AG09309 (cell line): ENCODE measurements at regions not wholly inside any gene's neighbourhood (a gene's known extent, or its start where the extent isn't known, plus 50 kb on each side); places are given as distances from the start of the nearest gene placed in this dataset.

Experiments used
- DNase-seq: peaks from one replicate; pipeline ENCODE4 v3.0.0-alpha.2; 2010; ENCODE audit warnings: low read depth
- H3K4me3 ChIP-seq: 2 replicates; pipeline ENCODE4 v1.5.1; 2011; ENCODE audit warnings: mild to moderate bottlenecking, low read depth, low read length, moderate library complexity; ENCODE audit not compliant: control insufficient read depth
- CTCF ChIP-seq: IDR thresholded peaks from 2 replicates; pipeline ENCODE4 v1.5.1; 2011; ENCODE audit warnings: mild to moderate bottlenecking, low read depth, low read length, inconsistent platforms; ENCODE audit not compliant: insufficient read depth, control insufficient read depth; ENCODE audit errors: missing control alignments

- no peak for TF ChIP-seq CTCF
- DNase-seq: no peak
- H3K4me3 ChIP-seq: no peak overlapping the region
Measured at GRCh38 chr6:48747471-48747870, 636.5 kb upstream of the PTCHD4 start.

GRCh38 chr6:48747040-48747439, 636.0 kb upstream of the PTCHD4 start:
- DNase-seq: no peak
- H3K4me3 ChIP-seq: no peak overlapping the region
- no peak for TF ChIP-seq CTCF

DNA sequence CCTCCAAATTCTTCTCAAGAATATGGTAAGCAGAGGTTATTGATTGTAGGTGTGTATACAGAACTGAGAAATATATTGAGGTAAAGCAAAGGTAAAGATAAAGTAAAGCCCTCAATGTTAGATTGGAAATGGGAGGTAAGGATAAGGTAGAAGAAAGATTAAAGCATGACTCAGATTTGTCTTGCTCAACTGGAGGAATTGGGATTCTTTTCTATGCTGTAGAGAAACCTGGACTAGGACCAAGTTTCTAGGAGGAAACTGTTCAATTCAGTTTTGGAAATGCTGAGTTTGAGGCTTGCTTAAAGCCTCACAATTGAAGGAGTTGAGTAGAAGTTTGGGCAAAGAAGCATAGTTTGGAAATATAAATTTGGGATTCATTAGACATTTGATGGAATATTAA, 634.0 kb upstream of the PTCHD4 start:
- no peak overlapping the region for H3K4me3 ChIP-seq
- TF ChIP-seq CTCF: no peak
- no peak for DNase-seq

DNA sequence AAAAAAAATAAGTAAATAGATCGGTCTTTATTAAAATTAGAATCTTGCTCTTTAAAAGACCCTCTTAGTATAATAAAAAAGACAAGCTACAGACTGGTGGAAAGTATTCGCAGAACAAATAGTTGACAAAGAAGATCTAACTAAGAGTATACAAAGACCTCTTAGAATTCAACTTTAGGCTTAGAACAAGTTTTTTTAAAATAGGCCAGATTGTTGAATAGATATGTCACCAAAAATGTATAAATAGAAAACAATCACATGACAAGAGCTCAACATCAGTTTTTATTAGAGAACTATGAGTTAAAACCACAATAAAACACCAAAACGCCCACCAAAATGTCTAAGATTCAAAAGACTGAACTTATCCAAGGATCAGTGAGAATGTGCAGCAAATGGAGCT, 632.7 kb upstream of the PTCHD4 start:
- no peak for TF ChIP-seq CTCF
- no peak for DNase-seq
- no peak overlapping the region for H3K4me3 ChIP-seq

GRCh38 chr6:48736501-48737206, 625.7 kb upstream of the PTCHD4 start:
- no peak for TF ChIP-seq CTCF
- DNase-seq: peak; percentile 79

GRCh38 chr6:48735846-48736245, 624.8 kb upstream of the PTCHD4 start:
- TF ChIP-seq CTCF: no peak
- H3K4me3 ChIP-seq: no peak overlapping the region
- no peak for DNase-seq

More at GRCh38 chr6:48736501-48737206, 625.7 kb upstream of the PTCHD4 start:
- H3K4me3 ChIP-seq: no peak overlapping the region
